Skin epidermis (tissue), 12 donors: ENCODE measurements at regions not wholly inside any gene's neighbourhood (a gene's known extent, or its start where the extent isn't known, plus 50 kb on each side); places are given as distances from the start of the nearest gene placed in this dataset.
A peak's percentile ranks its signal among the peaks of the same experiment; 100 is the strongest.

Source experiments
- H3K27ac ChIP-seq, 21 experiments: fragments of 200-600 bp; sonication (generic) in 11 of 21; one replicate each; pipeline ENCODE4 v1.5.0; 2020; ENCODE audit warnings: mild to moderate bottlenecking in 3 of 21, inconsistent platforms in 2 of 21, moderate library complexity in 2 of 21
- H3K4me3 ChIP-seq, 7 experiments: fragments of 200-600 bp; sonication (generic) in 2 of 7; one replicate each; pipeline ENCODE4 v1.5.0; 2020; ENCODE audit warnings: inconsistent platforms in 2 of 7, mild to moderate bottlenecking in 2 of 7, moderate library complexity in 1 of 7

- Histone ChIP-seq H3K4me3 (peak overlapping the region in 2 of 7 experiments; percentile 9 to 19), H3K27ac (peak overlapping the region in 20 of 21 experiments; percentile 22 to 84 (median 73))
Observed at GRCh38 chr3:40780925-40781406, 256.2 kb downstream of the ZNF621 start.

- H3K27ac ChIP-seq, result no peak overlapping the region
Observed at GRCh38 chr3:40782111-40782721, 257.5 kb downstream of the ZNF621 start.

GRCh38 chr3:40790746-40791145 is 266.0 kb downstream of the ZNF621 start:
- Histone ChIP-seq H3K4me3 (no peak overlapping the region), H3K27ac (no peak overlapping the region)

More at GRCh38 chr3:40782111-40782721, 257.5 kb downstream of the ZNF621 start:
- H3K4me3 ChIP-seq, result no peak overlapping the region

DNA sequence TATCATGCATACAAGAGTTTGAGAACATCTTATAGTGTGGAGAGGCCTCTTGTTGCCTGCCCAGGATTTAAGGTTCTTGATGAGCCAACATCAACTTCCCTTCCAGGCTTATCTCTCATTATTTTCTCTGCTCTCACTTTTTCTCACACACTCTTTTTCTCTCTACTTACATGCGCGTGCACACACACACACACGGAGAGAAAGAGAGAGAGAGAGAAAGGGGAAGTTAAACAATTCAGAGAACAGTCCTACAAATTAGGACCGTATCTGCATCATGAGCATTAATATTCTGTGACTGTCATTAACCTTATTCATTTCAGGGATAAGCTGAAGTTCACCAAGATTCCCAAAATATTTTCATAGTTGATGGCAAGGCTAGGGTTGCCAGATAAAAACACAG is 269.0 kb downstream of the ZNF621 start:
- H3K27ac ChIP-seq, result no peak overlapping the region
- H3K4me3 ChIP-seq, result no peak overlapping the region

- peak overlapping the region in 2 of 21 experiments; percentile 11 to 14 for H3K27ac ChIP-seq
- no peak overlapping the region for H3K4me3 ChIP-seq
Observed at GRCh38 chr3:40800343-40800742, 275.6 kb downstream of the ZNF621 start.

- H3K27ac ChIP-seq, result peak overlapping the region in 1 of 21 experiments; percentile 28
- no peak overlapping the region for H3K4me3 ChIP-seq
Observed at GRCh38 chr3:40801284-40801741, 276.6 kb downstream of the ZNF621 start.

DNA sequence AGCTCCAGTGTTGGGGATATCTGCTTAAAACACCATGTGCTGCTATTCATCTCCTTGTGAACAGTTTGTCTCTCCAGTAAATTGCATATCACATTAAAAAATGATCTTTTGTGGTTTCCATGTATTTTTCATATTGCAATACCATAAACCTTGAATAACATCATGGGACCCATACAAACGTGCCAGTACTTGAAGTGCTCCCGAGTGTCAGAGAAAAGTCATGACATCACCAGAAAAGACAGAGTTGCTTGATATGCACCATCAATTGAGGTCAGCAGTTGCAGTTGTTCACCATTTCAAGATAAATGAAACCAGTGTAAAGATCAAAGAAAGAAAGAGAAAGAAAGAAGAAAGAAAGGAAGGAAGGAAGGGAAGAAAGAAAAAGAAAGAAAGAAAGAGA is 278.6 kb downstream of the ZNF621 start:
- Histone ChIP-seq H3K4me3 (no peak overlapping the region), H3K27ac (no peak overlapping the region)

DNA sequence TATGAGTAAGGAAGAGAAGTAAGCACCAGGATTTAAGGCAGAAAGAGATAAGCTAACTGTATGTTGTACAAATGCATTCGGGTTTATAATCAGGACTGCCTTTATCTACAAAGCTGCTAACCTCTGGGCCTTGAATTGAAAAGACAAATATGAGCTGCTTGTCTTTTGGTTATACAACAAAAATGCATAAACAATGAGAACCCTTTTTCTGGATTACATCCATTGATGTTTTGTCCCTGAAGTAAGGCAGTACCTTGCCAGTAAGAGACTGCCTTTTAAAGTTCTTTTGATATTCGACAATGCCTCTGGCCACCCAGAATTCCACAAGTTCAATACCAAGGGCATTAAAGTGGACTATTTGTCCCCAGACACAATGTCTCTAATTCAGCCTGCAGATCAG is 280.7 kb downstream of the ZNF621 start:
- H3K4me3 ChIP-seq, result no peak overlapping the region
- no peak overlapping the region for H3K27ac ChIP-seq

GRCh38 chr3:40810813-40811212 is 286.1 kb downstream of the ZNF621 start:
- no peak overlapping the region for H3K27ac ChIP-seq
- no peak overlapping the region for H3K4me3 ChIP-seq

GRCh38 chr3:40817017-40817416 is 292.3 kb downstream of the ZNF621 start:
- H3K27ac ChIP-seq, result no peak overlapping the region
- no peak overlapping the region for H3K4me3 ChIP-seq

GRCh38 chr3:40821315-40821714 is 296.6 kb downstream of the ZNF621 start:
- Histone ChIP-seq H3K27ac (no peak overlapping the region), H3K4me3 (no peak overlapping the region)

- no peak overlapping the region for H3K4me3 ChIP-seq
Observed at GRCh38 chr3:40827226-40827625, 302.5 kb downstream of the ZNF621 start.

DNA sequence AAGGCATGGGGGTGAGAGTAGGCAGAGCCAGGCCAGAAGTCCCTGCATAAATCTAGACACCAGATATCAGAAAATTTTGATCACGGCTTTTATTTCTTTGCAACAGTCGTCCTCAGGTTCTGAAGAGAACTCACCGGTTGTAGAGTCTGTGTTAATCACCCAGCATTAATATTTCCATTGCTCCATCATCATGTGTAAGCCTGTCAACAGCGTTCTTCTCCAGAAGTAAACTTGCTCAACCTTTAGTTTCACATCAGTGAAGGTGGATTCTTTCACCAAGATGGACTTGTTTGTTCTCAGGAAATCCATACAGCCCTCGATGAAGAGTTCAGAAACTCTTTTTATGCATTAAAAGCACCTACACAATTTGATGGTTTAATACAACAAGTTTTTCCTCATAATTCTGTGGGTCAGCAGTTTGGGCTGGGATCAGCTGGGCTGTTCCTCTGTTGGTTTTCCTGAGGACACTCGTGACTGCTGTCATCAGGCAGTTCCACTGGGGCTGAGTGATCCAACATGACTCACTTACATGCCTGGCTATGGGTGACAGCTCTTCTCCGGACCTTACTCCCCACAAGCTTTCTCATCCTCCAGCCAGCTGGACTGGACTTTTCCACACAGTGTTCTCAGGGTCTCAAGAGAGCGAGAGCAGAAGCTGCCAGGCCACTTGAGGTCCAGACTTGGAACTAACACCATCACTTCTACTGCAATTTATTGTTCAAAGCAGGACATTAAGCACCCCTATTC is 303.4 kb downstream of the ZNF621 start:
- peak overlapping the region in 2 of 21 experiments; percentile 15 to 42 for H3K27ac ChIP-seq
- no peak overlapping the region for H3K4me3 ChIP-seq

More at GRCh38 chr3:40827226-40827625, 302.5 kb downstream of the ZNF621 start:
- no peak overlapping the region for H3K27ac ChIP-seq

GRCh38 chr3:40828741-40829415 is 304.1 kb downstream of the ZNF621 start:
- Histone ChIP-seq H3K27ac (peak overlapping the region in 2 of 21 experiments; percentile 15 to 42), H3K4me3 (no peak overlapping the region)

GRCh38 chr3:40829876-40830275 is 305.1 kb downstream of the ZNF621 start:
- no peak overlapping the region for H3K4me3 ChIP-seq

DNA sequence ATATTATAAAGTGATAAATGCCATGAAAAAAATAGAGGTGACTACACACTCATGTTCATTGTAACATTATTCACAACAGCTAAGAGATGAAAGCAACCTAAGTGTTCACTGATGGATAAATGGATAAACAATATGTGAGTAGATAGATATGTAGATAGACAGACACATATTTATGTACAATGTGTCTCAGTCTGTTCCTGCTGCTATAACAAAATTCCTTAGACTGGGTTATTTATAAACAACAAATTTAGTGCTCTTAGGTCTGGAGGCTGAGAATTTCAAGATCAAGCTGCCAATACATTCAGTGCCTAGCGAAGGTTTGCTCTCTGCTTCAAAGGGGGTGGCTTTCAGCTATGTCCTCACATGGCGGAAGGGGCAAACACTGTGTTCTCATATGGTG is 312.5 kb downstream of the ZNF621 start:
- no peak overlapping the region for H3K4me3 ChIP-seq
- no peak overlapping the region for H3K27ac ChIP-seq

More at GRCh38 chr3:40829876-40830275, 305.1 kb downstream of the ZNF621 start:
- H3K27ac ChIP-seq, result no peak overlapping the region

DNA sequence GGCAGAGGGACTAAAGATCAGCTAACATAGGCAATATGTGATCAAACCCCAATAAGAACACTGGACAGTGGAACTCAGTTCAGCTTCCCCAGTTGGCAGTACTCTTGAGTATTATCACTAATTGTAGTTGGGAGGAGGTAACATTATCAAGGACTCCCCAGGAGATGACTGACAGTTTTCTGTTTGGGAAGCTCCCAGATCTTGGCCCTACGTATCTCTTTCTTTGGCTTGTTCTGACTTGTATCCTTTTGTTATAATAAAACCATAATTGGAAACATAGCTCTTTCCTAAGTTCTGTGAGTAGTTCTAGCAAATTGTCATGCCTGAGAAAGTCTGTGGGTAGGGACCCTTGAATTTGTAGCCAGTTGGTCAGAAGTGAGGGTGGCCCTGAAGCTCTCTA is 316.4 kb downstream of the ZNF621 start:
- no peak overlapping the region for H3K4me3 ChIP-seq

GRCh38 chr3:40841570-40842109 is 316.9 kb downstream of the ZNF621 start:
- Histone ChIP-seq H3K4me3 (no peak overlapping the region), H3K27ac (no peak overlapping the region)

More for the DNA sequence above, 316.4 kb downstream of the ZNF621 start:
- no peak overlapping the region for H3K27ac ChIP-seq

GRCh38 chr3:40842714-40843113 is 318.0 kb downstream of the ZNF621 start:
- H3K27ac ChIP-seq, result no peak overlapping the region

DNA sequence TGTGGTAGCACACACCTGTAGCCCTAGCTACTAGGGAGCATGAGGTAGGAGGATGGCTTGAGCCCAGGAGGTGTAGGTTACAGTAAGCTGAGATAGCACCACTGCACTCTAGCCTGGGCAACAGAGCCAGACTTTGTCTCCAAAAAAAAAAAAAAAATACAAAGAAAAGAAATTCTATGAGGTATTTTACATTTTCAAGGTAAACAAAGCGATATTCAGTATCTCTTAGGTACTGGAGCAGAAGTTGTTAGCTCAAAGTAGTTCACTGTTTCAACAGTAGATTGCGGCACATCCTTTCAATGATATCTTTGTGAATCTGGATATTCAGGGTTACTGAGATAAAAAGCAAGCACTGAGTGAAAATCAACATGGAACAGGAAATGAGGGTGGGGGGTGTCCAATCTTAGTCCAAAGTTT is 318.5 kb downstream of the ZNF621 start:
- Histone ChIP-seq H3K27ac (peak overlapping the region in 1 of 21 experiments; percentile 5), H3K4me3 (no peak overlapping the region)

More at GRCh38 chr3:40842714-40843113, 318.0 kb downstream of the ZNF621 start:
- no peak overlapping the region for H3K4me3 ChIP-seq
